Testis (tissue), 2 donors: ENCODE measurements at regions not wholly inside any gene's neighbourhood (a gene's known extent, or its start where the extent isn't known, plus 50 kb on each side); places are given as distances from the start of the nearest gene placed in this dataset.

Experiments
- DNase-seq: peaks from one replicate; pipeline ENCODE4 v3.0.0-alpha.2; 2019
- H3K27ac ChIP-seq, 2 donors: fragments of 200-600 bp; sonication (generic); one replicate each; pipeline ENCODE4 v1.5.1; 2019
- H3K27me3 ChIP-seq: fragments of 200-600 bp; sonication (generic); one replicate; pipeline ENCODE4 v1.5.1; 2019
- H3K36me3 ChIP-seq: fragments of 200-600 bp; sonication (generic); one replicate; pipeline ENCODE4 v1.5.1; 2017; ENCODE audit warnings: low read depth; ENCODE audit errors: missing control alignments
- H3K4me1 ChIP-seq: fragments of 200-600 bp; sonication (generic); one replicate; pipeline ENCODE4 v1.5.1; 2019
- H3K4me3 ChIP-seq, 2 donors: fragments of 200-600 bp; sonication (generic); one replicate each; pipeline ENCODE4 v1.5.1; 2017 to 2019
- H3K9me3 ChIP-seq: fragments of 200-600 bp; sonication (generic); one replicate; pipeline ENCODE4 v1.5.1; 2017
- CTCF ChIP-seq, 3 experiments: fragments of 450-650 bp in 2 of 3; fragments of 200-600 bp in 1 of 3; sonication (generic) in 1 of 3; IDR thresholded peaks; one replicate each; pipeline ENCODE4 v1.5.1; 2016 to 2019; ENCODE audit warnings: antibody characterized with exemption in 3 of 3, mild to moderate bottlenecking in 2 of 3, moderate library complexity in 1 of 3
- POLR2A ChIP-seq: fragments of 450-650 bp; IDR thresholded peaks from one replicate; pipeline ENCODE4 v1.6.1; 2017; ENCODE audit warnings: antibody characterized with exemption, mild to moderate bottlenecking, moderate library complexity
- WGBS, 2 donors: methylation state at CpG; one replicate each; pipeline ENCODE4 v1.1.5; 2018; 5-methylcytosine and 5-hydroxymethylcytosine counted together
- intact Hi-C: fragments of 100-400 bp; cut with DNase I; formaldehyde crosslinking; loops from one replicate; pipeline ENCODE4 v1.15.1; 2023; ENCODE audit warnings: low total_unique reads

GRCh38 chr2:181308766-181309515, 148.2 kb upstream of the ITGA4 start:
- Histone ChIP-seq H3K27me3 (no peaks in the 10 kb centered on the region), H3K4me1 (no peaks in the 10 kb centered on the region), H3K9me3 (no peaks in the 10 kb centered on the region), H3K27ac (no peak overlapping the region), H3K36me3 (no peaks in the 10 kb centered on the region), H3K4me3 (no peak overlapping the region)
- TF ChIP-seq CTCF (IDR thresholded peaks at IDR 0.05) (no peak), POLR2A (no peak)
- intact Hi-C loops, result no loop called here
- 72 to 77% methylated on average over 5 of the region's 5 CpGs for WGBS, 2 donors
- no peak for DNase-seq

- Histone ChIP-seq H3K27ac (no peak overlapping the region), H3K4me3 (no peak overlapping the region), H3K36me3 (no peaks in the 10 kb centered on the region), H3K9me3 (no peaks in the 10 kb centered on the region), H3K27me3 (no peaks in the 10 kb centered on the region), H3K4me1 (no peaks in the 10 kb centered on the region)
- no peak for DNase-seq
- no peak for TF ChIP-seq CTCF (IDR thresholded peaks at IDR 0.05)
- TF ChIP-seq POLR2A, result no peak
- WGBS, 2 donors, result 83 to 86% methylated on average over 4 of the region's 4 CpGs
- intact Hi-C loops, result no loop called here
These were observed 147.6 kb upstream of the ITGA4 start for GRCh38 chr2:181309586-181309985.

GRCh38 chr2:181310967-181311366, 146.2 kb upstream of the ITGA4 start:
- H3K9me3 ChIP-seq, result no peaks in the 10 kb centered on the region
- TF ChIP-seq POLR2A (no peak), CTCF (IDR thresholded peaks at IDR 0.05) (no peak)

GRCh38 chr2:181311837-181312236, 145.3 kb upstream of the ITGA4 start:
- H3K27ac ChIP-seq, result no peak overlapping the region
- no peak overlapping the region for H3K4me3 ChIP-seq
- no peaks in the 10 kb centered on the region for H3K9me3 ChIP-seq
- H3K27me3 ChIP-seq, result no peaks in the 10 kb centered on the region
- intact Hi-C loops, result no loop called here
- H3K36me3 ChIP-seq, result no peaks in the 10 kb centered on the region
- no peaks in the 10 kb centered on the region for H3K4me1 ChIP-seq
- DNase-seq, result no peak
- TF ChIP-seq CTCF (IDR thresholded peaks at IDR 0.05), result no peak
- TF ChIP-seq POLR2A, result no peak
- 80 to 88% methylated on average over 4 of the region's 4 CpGs for WGBS, 2 donors

More at GRCh38 chr2:181310967-181311366, 146.2 kb upstream of the ITGA4 start:
- Histone ChIP-seq H3K4me1 (no peaks in the 10 kb centered on the region), H3K27me3 (no peaks in the 10 kb centered on the region), H3K36me3 (no peaks in the 10 kb centered on the region), H3K4me3 (no peak overlapping the region), H3K27ac (no peak overlapping the region)
- no peak for DNase-seq
- intact Hi-C loops, result no loop called here
- 88 to 94% methylated on average over 1 of the region's 1 CpG for WGBS, 2 donors

GRCh38 chr2:181312515-181312927, 144.7 kb upstream of the ITGA4 start:
- 74 to 79% methylated on average over 7 of the region's 7 CpGs for WGBS, 2 donors
- TF ChIP-seq POLR2A (no peak), CTCF (IDR thresholded peaks at IDR 0.05) (no peak)
- Histone ChIP-seq H3K27me3 (no peaks in the 10 kb centered on the region), H3K4me3 (no peak overlapping the region), H3K27ac (no peak overlapping the region), H3K4me1 (no peaks in the 10 kb centered on the region), H3K36me3 (no peaks in the 10 kb centered on the region), H3K9me3 (no peaks in the 10 kb centered on the region)
- DNase-seq, result no peak
- intact Hi-C loops, result no loop called here
